OCI-LY7 (cell line): ENCODE measurements at regions not wholly inside any gene's neighbourhood (a gene's known extent, or its start where the extent isn't known, plus 50 kb on each side); places are given as distances from the start of the nearest gene placed in this dataset.
A peak's percentile ranks its signal among the peaks of the same experiment; 100 is the strongest.

Source experiments
- BruUV-seq: library from RNA; stranded (reverse); fragments of 400-500 nt; replicated peaks from 2 replicates; lab custom pipeline; 2021; lab: Mats Ljungman, UMichigan
- CTCF ChIA-PET: fragments of 300-600 bp; sonication (Branson Sonifier 250); formaldehyde crosslinking; loops from one replicate; lab custom pipeline; 2022; ENCODE audit warnings: antibody characterized with exemption; ENCODE audit not compliant: unreplicated experiment; lab: Charles Lee
- POLR2A ChIA-PET: fragments of 300-600 bp; sonication (Branson Sonifier 250); formaldehyde crosslinking; loops from one replicate; lab custom pipeline; 2022; ENCODE audit warnings: antibody characterized with exemption; lab: Charles Lee
- DNase-seq: peaks from one replicate; pipeline ENCODE4 v3.0.0-alpha.2; 2015; ENCODE audit warnings: low spot score
- H2AFZ ChIP-seq: fragments of 200-600 bp; sonication (generic), shearing (Covaris generic); 2 replicates; pipeline ENCODE4 v1.6.1; 2014; ENCODE audit warnings: mild to moderate bottlenecking, antibody characterized with exemption, low read length, moderate library complexity
- H3K27ac ChIP-seq: fragments of 200-600 bp; sonication (generic); 2 replicates; pipeline ENCODE4 v1.5.1; 2014; ENCODE audit warnings: mixed run types, low read depth, mild to moderate bottlenecking, moderate library complexity, low read length, inconsistent platforms; ENCODE audit not compliant: poor library complexity, severe bottlenecking
- H3K36me3 ChIP-seq: fragments of 200-600 bp; sonication (generic); 2 replicates; pipeline ENCODE4 v1.6.1; 2014; ENCODE audit warnings: mild to moderate bottlenecking, antibody characterized with exemption, low read length, moderate library complexity, mixed read lengths; ENCODE audit not compliant: insufficient read depth
- H3K4me1 ChIP-seq: fragments of 200-600 bp; sonication (generic); 2 replicates; pipeline ENCODE4 v1.5.1; 2014; ENCODE audit warnings: mild to moderate bottlenecking, low read length; ENCODE audit not compliant: insufficient read depth, poor library complexity, severe bottlenecking
- H3K4me2 ChIP-seq: fragments of 200-600 bp; sonication (generic); 2 replicates; pipeline ENCODE4 v1.6.1; 2014; ENCODE audit warnings: mild to moderate bottlenecking, low read length
- H3K4me3 ChIP-seq: fragments of 200-600 bp; sonication (generic); 2 replicates; pipeline ENCODE4 v1.5.1; 2014; ENCODE audit warnings: mild to moderate bottlenecking, low read depth, low read length; ENCODE audit not compliant: poor library complexity, severe bottlenecking
- H3K79me2 ChIP-seq: fragments of 200-600 bp; sonication (generic); 2 replicates; pipeline ENCODE4 v1.6.1; 2016; ENCODE audit warnings: low read depth, mild to moderate bottlenecking, low read length, moderate library complexity, mixed read lengths; ENCODE audit not compliant: insufficient read depth
- H3K9me2 ChIP-seq: fragments of 200-600 bp; sonication (generic); 2 replicates; pipeline ENCODE4 v1.6.1; 2016; ENCODE audit warnings: mild to moderate bottlenecking, low read length, mixed read lengths; ENCODE audit not compliant: insufficient read depth
- H3K9me3 ChIP-seq: fragments of 200-600 bp; sonication (generic); 2 replicates; pipeline ENCODE4 v1.6.1; 2014; ENCODE audit warnings: mild to moderate bottlenecking, mixed run types, low read length, mixed read lengths
- H4K20me1 ChIP-seq: fragments of 200-600 bp; sonication (generic); 2 replicates; pipeline ENCODE4 v1.6.1; 2014; ENCODE audit warnings: mild to moderate bottlenecking, antibody characterized with exemption, low read length, moderate library complexity, mixed read lengths; ENCODE audit not compliant: insufficient read depth
- EZH2phosphoT487 ChIP-seq: fragments of 200-600 bp; sonication (generic); IDR thresholded peaks from 2 replicates; pipeline ENCODE4 v1.6.1; 2018; ENCODE audit warnings: low read depth, borderline replicate concordance, mild to moderate bottlenecking, mixed run types, antibody characterized with exemption, low read length, moderate library complexity, mixed read lengths
- intact Hi-C: fragments of 100-400 bp; cut with micrococcal nuclease; formaldehyde crosslinking; loops from one replicate; pipeline ENCODE4 v1.10.0; 2022; ENCODE audit not compliant: unreplicated experiment
- TF ChIP-seq, protein P1 (sequence below): fragments of 200-600 bp; sonication (generic); conservative IDR thresholded peaks from 2 replicates; pipeline ENCODE4 v1.5.1; 2014; ENCODE audit warnings: mild to moderate bottlenecking, antibody characterized with exemption, low read length, moderate library complexity, mixed read lengths

DNA sequence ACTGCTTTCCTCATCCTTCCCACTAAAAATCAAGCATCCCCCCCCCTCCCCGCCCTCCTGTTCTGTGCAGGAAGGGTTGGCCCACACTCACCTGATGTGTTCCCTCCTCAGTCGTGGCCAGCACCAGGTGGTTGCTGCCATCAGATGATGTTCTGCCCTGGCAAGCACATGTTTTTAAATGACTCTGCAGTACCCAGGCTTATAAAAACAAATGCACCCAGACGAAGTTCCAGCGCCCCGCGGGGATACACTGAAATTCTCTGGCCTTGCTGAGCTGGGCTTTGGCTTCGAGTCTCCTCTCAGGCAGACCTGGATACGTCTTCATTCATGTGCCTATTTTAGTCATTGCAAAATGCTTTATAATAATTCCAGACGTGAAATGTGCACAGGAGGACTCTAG is 316.3 kb downstream of the DLEU7 start:
- Histone ChIP-seq H4K20me1 (no peaks in the 10 kb centered on the region), H3K9me3 (peaks cover 1% of the 10 kb centered on the region; the same call in 1 of the 2 replicates), H3K9me2 (no peaks in the 10 kb centered on the region), H3K79me2 (no peaks in the 10 kb centered on the region), H3K4me2 (peak overlapping the region; percentile 57), H3K36me3 (no peaks in the 10 kb centered on the region; the same call in 1 of the 2 replicates), H3K4me1 (peaks cover 59% of the 10 kb centered on the region), H3K27ac (peak overlapping the region; percentile 54), H2AFZ (peak overlapping the region; percentile 73; the same call in 1 of the 2 replicates), H3K4me3 (peak overlapping the region; percentile 10)
- CTCF ChIA-PET = interaction anchor here (1.3 to 1.8 kb wide), 3 partner anchors 10 to 385 kb away, joined by 3 to 8 read pairs (median 4); no protein-coding TSS in a partner anchor
- TF ChIP-seq, protein P1, sequence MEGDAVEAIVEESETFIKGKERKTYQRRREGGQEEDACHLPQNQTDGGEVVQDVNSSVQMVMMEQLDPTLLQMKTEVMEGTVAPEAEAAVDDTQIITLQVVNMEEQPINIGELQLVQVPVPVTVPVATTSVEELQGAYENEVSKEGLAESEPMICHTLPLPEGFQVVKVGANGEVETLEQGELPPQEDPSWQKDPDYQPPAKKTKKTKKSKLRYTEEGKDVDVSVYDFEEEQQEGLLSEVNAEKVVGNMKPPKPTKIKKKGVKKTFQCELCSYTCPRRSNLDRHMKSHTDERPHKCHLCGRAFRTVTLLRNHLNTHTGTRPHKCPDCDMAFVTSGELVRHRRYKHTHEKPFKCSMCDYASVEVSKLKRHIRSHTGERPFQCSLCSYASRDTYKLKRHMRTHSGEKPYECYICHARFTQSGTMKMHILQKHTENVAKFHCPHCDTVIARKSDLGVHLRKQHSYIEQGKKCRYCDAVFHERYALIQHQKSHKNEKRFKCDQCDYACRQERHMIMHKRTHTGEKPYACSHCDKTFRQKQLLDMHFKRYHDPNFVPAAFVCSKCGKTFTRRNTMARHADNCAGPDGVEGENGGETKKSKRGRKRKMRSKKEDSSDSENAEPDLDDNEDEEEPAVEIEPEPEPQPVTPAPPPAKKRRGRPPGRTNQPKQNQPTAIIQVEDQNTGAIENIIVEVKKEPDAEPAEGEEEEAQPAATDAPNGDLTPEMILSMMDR = no peak
- no peak for TF ChIP-seq EZH2phosphoT487
- POLR2A ChIA-PET = interaction anchor here (0.6 to 5.2 kb wide), 10 partner anchors 10 to 385 kb away, joined by 3 to 46 read pairs (median 4); no protein-coding TSS in a partner anchor
- peak; percentile 74 for DNase-seq
- intact Hi-C loops = loop anchor here (1.0 to 5.0 kb wide), 6 partner anchors 15 to 445 kb away; no protein-coding TSS in a partner anchor
- no TSS peak for BruUV-seq

DNA sequence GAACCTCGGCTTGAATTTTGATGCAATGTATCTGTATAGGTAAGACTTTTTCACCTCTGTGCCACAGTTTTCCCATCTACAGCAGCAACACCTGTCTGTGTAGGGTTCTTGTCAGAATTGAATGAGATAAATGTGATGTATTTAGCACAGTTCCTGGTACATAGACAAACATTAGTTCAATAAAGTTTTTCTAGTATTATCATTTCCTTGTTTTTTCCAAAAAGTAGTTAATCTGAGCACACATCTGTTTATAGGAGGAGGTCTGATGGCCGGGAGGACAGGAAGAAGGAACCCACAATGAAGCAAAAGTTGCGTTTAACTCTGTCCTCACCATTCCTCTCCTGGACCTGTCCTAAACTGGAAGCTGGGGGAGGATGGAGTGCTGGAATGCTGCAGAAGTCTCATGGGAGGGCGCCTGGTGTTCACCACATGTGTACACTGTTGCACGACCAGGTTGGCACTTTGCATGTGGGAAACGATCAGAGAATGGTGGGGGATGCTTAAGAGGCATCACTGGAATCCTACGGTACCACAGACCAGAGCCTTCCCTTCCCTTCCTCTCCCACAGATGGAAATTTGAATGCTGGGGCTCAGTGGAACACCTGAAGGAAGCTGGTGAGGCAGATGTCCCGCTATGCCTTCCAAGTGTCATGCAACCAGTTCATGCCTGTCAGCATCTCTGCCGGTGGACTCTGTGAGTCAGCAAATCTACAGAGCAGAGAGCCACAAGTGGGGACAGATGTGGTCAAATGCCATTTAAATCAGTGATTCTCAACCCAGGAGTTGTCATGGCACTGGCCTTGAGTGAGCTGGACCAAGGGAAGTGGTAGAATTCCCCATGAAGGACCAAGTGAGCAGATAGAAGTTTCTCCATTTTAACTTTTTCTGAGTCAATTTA is 315.6 kb downstream of the DLEU7 start:
- Histone ChIP-seq H3K4me2 (peak overlapping the region; percentile 57), H3K36me3 (no peaks in the 10 kb centered on the region; the same call in 1 of the 2 replicates), H3K9me3 (peaks cover 8% of the 10 kb centered on the region; the same call in 1 of the 2 replicates), H2AFZ (peak overlapping the region; percentile 73), H3K4me1 (peaks cover 54% of the 10 kb centered on the region), H4K20me1 (no peaks in the 10 kb centered on the region), H3K9me2 (no peaks in the 10 kb centered on the region), H3K4me3 (peak overlapping the region; percentile 10), H3K79me2 (no peaks in the 10 kb centered on the region), H3K27ac (peak overlapping the region; percentile 54)
- ChIA-PET CTCF (interaction anchor here (1.4 to 1.8 kb wide), 2 partner anchors 11 to 384 kb away, joined by 3 to 8 read pairs; no protein-coding TSS in a partner anchor), POLR2A (interaction anchor here (0.6 to 5.2 kb wide), 6 partner anchors 11 to 436 kb away, joined by 3 to 46 read pairs (median 6); no protein-coding TSS in a partner anchor)
- TF ChIP-seq EZH2phosphoT487 = no peak
- TF ChIP-seq, protein P1 = no peak
- BruUV-seq = no TSS peak
- peak; percentile 33 for DNase-seq
- intact Hi-C loops = loop anchor here (1.0 to 5.0 kb wide), 6 partner anchors 16 to 446 kb away; no protein-coding TSS in a partner anchor
